GM21360 (cell line): ENCODE measurements at regions not wholly inside any gene's neighbourhood (a gene's known extent, or its start where the extent isn't known, plus 50 kb on each side); places are given as distances from the start of the nearest gene placed in this dataset.
A peak's percentile ranks its signal among the peaks of the same experiment; 100 is the strongest.
"Not testable (repeated sequence)": the region's sequence is repeated elsewhere in the genome, so short reads cannot be mapped to it uniquely, and the experiment has no call there.

Experiments
- ATAC-seq: cut with Tn5 transposase; IDR thresholded peaks from one replicate; pipeline ENCODE4 v1.9.1; 2021; ENCODE audit warnings: mild to moderate bottlenecking, moderate library complexity; ENCODE audit not compliant: unreplicated experiment

DNA sequence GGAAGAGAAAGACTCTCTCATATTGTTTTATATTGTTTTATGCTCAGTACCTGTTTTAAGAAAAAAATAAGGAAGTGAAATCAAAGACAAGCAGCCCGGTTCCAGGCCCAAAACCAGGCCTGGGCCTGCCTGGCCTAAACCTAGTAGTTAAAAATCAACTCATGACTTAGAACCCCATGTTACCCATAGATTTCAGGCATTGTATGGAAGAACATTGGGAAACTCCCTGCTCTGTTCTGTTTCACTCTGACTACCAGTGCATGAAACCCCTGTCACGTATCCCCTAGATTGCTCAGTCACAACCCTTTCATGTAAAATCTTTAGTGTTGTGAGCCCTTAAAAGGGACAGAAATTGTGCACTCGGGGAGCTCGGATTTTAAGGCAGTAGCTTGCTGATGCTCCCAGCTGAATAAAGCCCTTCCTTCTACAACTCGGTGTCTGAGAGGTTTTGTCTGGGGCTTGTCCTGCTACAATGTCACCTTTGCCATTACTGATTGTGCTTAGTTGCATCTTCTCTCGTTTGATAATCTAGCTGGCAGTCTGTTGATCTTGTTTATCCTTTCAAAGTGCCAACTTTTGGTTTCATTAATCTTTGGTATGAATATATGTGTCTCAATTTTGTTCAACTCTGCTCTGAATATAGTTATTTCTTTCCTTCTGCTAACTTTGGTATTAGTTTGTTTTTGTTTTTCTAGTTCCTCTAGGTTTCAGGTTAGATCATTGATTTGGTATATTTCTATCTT, 842.8 kb upstream of the NDST4 start:
- ATAC-seq: not testable (repeated sequence)

- ATAC-seq: no peak
Observed at GRCh38 chr4:115950806-115951205, 837.4 kb upstream of the NDST4 start.

DNA sequence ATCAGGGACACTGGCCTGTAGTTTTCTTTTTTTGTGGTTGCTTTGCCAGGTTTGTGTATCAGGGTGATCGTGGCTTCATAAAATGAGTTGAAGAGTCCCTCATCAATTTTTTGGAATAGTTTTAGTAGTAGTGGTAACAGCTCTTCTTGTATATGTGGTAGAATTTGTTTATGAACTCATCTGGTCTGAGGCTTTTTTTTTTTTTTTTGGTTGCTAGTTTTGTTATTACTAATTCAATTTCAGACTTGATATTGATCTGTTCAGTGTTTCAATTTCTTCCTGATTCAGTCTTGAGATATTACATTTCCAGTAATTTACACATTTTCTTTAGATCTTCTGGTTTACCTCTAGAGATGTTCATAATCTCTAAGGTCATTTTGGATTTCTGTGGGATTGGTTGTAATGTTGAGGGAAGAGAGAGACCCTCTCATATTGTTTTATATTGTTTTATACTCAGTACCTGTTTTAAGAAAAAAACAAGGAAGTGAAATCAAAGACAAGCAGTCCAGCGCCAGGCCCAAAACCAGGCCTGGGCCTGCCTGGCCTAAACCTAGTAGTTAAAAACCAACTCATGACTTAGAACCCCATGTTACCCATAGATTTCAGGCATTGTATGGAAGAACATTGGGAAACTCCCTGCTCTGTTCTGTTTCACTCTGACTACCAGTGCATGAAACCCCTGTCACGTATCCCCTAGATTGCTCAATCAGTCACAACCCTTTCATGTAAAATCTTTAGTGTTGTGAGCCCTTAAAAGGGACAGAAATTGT, 836.7 kb upstream of the NDST4 start:
- ATAC-seq: peak; percentile 82

- no peak for ATAC-seq
Observed at GRCh38 chr4:115945026-115945425, 831.6 kb upstream of the NDST4 start.

DNA sequence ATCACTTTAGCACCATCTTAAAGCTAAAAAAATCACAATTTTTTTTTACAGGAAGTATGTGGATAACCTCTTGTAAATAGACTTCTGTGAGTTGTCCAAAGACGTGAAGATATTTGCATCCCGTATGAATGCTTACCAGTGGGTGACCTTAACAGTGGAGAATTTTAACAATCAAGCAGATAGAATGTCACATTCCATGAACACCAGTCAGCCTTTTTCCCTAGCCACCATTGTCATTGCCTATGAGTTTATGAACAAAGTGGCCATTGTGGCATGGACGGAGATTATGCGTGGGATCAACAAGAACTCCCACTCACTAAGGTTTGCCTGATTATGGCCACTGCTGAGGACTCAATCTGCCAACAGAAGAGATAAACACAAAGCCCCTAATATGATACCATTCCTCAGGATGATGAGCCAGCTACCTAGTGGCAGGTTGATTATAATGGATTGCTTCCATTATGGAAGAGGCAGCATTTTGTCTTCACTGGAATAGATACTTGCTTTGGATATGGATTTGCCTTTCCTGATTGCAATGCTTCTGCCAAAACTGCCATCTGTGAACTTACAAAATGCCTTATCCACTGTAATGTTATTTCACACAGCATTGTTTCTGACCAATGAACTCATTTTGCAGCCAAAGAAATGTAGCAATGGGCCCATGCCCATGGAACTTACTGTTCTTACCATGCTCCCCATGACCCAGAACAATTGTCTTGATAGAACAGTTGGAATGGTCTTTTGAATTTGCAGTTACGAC, 830.9 kb upstream of the NDST4 start:
- ATAC-seq: no peak

DNA sequence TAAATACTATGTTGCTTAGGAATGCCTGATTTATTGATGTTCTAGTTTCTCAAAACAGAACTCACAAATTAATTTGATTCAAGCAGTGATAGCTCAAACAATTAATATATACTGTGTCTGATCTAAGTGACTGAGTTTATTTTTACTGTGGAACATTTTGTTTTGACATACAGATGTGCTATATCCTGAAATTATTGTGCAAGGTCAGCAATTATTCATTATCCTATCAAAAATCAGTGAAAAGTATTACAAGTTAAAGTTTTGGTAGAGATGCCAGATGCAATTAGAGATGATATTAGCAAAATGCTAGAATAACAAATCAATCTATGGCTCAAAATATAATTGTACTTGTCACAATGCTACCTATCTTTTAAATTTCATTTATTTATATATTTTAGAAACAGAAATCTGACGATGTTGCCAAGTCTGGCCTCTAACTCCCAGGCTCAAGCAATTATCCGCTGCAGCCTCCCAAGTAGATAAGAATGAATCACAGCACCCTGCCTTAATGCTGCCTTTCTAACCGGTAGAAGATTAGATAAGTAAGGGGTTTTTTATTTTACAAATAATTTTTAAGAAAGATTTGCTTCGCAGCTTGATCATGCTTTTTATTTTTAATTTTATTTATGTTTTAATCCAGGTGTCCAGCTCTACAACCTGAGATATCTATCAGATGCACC, 825.5 kb upstream of the NDST4 start:
- ATAC-seq: no peak

DNA sequence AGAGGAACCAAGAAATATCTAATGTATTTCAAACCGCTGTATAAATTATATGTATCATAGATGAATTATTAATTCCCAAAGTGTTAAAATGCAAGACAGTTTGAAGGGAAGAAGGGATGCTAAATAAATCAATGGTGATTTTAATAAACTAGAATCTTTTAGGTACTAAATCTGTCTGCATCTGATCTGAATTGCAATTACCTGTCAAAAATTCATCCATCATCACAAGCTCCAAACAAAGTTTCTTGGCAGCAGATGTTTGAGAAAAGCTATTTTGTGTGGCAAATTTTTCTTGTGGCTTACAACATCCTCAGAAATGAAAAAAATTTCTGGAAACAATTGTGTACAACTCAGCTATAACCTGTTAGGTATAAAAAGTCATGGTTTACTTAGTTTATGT, 816.0 kb upstream of the NDST4 start:
- no peak for ATAC-seq

GRCh38 chr4:115927382-115927781, 814.0 kb upstream of the NDST4 start:
- no peak for ATAC-seq

DNA sequence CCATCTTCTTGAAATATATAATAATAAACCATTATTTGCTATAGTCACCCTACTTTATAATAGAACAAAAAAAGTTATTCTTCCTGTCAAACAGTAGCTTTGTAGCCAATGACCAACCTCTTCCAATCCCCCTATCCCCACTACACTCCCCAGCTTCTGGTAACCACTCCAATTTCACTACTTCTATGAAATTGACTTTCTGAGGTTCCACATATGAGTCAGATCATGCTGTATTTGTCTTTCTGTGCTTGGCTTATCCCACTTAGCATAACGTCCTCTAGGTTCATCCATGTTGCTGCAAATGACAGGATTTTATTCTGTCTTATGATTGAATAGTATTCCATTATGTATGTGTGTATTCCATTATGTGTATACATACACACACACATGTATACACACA, 809.7 kb upstream of the NDST4 start:
- no peak for ATAC-seq

DNA sequence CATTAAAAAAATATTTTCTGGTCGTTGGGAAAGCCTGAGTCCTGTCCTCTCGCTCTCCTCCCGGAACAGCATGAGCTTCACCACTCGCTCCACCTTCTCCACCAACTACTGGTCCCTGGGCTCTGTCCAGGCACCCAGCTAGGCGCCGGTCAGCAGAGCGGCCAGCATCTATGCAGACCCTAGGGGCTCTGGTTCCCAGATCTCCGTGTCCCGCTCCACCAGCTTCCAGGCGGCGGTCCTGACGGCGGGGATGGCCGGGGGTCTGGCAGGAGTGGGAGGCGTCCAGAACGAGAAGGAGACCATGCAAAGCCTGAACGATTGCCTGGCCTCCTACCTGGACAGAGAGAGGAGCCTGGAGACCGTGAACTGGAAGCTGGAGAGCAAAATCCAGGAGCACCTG, 807.2 kb upstream of the NDST4 start:
- no peak for ATAC-seq

- no peak for ATAC-seq
Observed at GRCh38 chr4:115918149-115918548, 804.7 kb upstream of the NDST4 start.

DNA sequence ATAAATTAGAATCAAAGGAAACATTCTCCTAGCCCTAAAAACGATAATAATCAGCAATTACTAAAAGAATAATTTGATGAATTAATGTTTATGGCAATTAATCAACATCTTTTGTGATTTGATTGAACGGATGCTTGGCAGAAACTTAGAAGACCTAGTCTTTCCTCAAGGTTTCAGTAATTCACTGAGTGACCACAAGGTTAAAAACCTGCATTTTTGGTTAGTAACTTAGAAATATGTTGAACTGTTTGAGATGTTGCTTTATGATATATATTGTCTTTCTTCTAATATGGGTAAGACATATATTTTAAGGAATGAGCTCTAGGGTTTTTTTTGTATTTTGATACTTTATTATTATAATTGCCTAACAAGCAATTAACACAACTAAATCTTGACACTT, 793.0 kb upstream of the NDST4 start:
- ATAC-seq: no peak

- ATAC-seq: no peak
Observed at GRCh38 chr4:115883847-115884246, 770.4 kb upstream of the NDST4 start.

DNA sequence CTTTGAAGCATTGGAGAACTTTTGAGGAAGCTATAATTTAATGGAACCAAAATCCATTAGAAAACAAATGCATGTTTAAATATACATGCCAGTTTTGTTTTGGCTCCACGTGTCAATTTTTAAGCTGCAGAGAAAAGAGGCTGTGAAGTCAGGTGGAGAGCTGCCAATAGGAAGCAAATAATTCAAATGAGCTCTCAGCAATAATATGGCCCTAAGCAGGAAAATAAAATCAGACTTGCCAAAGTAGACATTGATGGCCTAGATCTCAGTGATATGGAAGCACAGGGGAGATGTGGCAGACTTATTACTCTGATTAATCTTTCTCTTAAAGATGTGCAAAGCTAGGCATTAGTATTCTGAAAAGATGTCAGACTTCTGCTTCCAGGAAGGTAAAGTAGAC, 769.8 kb upstream of the NDST4 start:
- no peak for ATAC-seq

DNA sequence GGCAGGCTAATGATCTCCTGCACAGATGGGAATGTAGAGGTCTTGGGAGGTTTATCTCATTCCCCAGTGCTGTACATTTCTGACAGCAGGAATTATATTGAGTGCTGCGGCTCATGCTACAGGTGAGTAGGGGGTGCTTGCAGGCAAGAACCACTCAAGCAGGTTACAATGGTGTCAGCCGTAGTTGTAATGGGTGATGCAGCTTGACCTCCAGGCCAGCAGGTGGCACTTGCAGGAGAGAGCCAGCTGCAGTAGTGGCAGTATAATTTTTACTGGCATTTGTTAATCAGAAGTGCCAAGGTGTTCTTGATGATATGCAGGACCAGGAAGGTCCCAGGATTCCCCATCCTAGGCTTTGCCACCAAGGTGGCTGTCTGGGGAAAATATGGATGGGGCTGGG, 759.6 kb upstream of the NDST4 start:
- ATAC-seq: no peak

DNA sequence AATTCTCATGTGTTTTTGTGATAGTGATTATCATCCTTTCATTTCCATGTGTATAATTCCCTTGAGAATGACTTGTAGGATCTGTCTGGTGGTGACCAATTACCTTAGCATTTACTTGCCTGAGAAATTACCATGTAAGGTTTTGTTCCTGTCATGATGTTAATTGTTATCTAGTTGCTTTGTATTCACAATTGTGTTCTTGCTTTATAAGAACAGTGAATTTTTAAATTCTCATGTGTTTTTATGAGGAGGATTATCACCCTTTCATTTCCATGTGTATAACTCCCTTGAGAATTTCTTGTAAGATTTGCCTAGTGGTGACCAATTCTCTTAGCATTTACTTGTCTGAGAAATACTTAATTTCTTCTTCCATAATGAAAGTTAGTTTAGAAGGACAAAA, 758.2 kb upstream of the NDST4 start:
- no peak for ATAC-seq

GRCh38 chr4:115866364-115866896, 753.0 kb upstream of the NDST4 start:
- no peak for ATAC-seq

DNA sequence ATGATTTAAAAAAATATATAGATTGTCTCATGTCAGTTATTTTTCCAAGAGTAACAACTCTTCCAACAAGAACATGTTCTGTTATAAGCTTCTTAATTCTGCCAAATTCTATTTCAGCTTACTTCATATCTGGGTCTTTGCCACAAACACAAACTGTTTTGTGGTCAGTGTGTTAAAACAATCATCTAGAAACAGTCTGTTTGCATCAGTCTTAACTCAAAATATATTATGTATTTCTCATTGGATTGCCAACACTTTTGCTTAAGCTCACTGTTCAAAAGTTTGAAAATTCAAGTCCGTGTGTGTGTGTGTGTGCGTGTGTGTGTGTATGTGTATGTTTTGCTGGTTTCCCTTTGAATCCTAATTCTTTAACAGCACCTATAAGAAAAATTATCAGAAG, 752.3 kb upstream of the NDST4 start:
- ATAC-seq: no peak

DNA sequence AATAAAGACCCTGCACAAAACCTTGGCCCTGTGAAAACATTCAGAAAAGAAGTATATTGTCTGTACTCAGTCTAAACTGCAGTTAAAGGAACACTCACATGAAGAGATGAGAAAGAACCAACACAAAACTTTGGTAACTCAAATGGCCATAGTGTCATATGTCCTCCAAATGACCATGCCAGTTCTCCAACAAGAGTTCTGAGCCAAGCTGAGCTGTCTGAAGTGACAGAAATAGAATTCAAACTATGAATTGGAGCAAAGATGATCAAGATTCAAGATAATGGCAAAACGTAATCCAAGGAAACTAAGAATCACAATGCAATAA, 739.3 kb upstream of the NDST4 start:
- no peak for ATAC-seq

- peak; percentile 88 for ATAC-seq
Observed at GRCh38 chr4:115851918-115852766, 738.7 kb upstream of the NDST4 start.
